HEK293 (cell line): ENCODE measurements at regions not wholly inside any gene's neighbourhood (a gene's known extent, or its start where the extent isn't known, plus 50 kb on each side); places are given as distances from the start of the nearest gene placed in this dataset.
A peak's percentile ranks its signal among the peaks of the same experiment; 100 is the strongest.

Source experiments
- CTCF ChIA-PET: fragments of 350-600 bp; formaldehyde crosslinking; extraction: SDS; loops from one replicate; lab custom pipeline; 2021; ENCODE audit warnings: antibody characterized with exemption; lab: Yijun Ruan, JAX
- POLR2A ChIA-PET: fragments of 300-600 bp; formaldehyde crosslinking; extraction: SDS; loops from one replicate; lab custom pipeline; 2020; ENCODE audit warnings: antibody characterized with exemption, inconsistent platforms; lab: Yijun Ruan, JAX
- H3K27ac ChIP-seq: fragments of 200-500 bp; sonication (Bioruptor generic); 2 replicates; pipeline ENCODE4 v1.5.1; 2014; ENCODE audit warnings: low read depth, low read length, control low read depth, inconsistent platforms; ENCODE audit errors: extremely low read depth
- H3K36me3 ChIP-seq, 2 experiments: fragments of 200-500 bp in 1 of 2; sonication (Bioruptor generic) in 1 of 2; 1 replicate in 1 of 2; 2 replicates in 1 of 2; pipeline ENCODE4 v1.5.1; 2014 to 2017; ENCODE audit warnings: inconsistent platforms in 2 of 2, low read length in 2 of 2; ENCODE audit not compliant: control insufficient read depth in 2 of 2, insufficient read depth in 1 of 2
- H3K4me1 ChIP-seq: fragments of 200-500 bp; sonication (Bioruptor generic); 2 replicates; pipeline ENCODE4 v1.5.1; 2014; ENCODE audit warnings: mild to moderate bottlenecking, low read length, inconsistent platforms; ENCODE audit not compliant: control insufficient read depth, insufficient read depth
- H3K4me3 ChIP-seq: 2 replicates; pipeline ENCODE4 v1.5.1; 2011; ENCODE audit warnings: low read depth, mild to moderate bottlenecking, control low read depth, low read length, moderate library complexity
- H3K9me3 ChIP-seq: fragments of 200-500 bp; sonication (Bioruptor generic); 2 replicates; pipeline ENCODE4 v1.5.1; 2014; ENCODE audit warnings: low read depth, low read length, inconsistent platforms; ENCODE audit not compliant: control insufficient read depth, insufficient read depth
- BCL11B ChIP-seq: fragments of 450-650 bp; formaldehyde crosslinking; IDR thresholded peaks from 2 replicates; pipeline ENCODE4 v1.5.1; 2016; ENCODE audit warnings: low read depth, missing biosample characterization, missing genetic modification characterization
- MYNN ChIP-seq: fragments of 450-650 bp; formaldehyde crosslinking; IDR thresholded peaks from 2 replicates; pipeline ENCODE4 v1.5.1; 2016; ENCODE audit warnings: missing biosample characterization, missing genetic modification characterization, borderline replicate concordance
- SCRT2 ChIP-seq: fragments of 450-650 bp; formaldehyde crosslinking; IDR thresholded peaks from 2 replicates; pipeline ENCODE4 v1.5.1; 2016; ENCODE audit warnings: missing biosample characterization, missing genetic modification characterization
- SP7 ChIP-seq: fragments of 450-650 bp; formaldehyde crosslinking; IDR thresholded peaks from 2 replicates; pipeline ENCODE4 v1.5.1; 2016; ENCODE audit warnings: missing biosample characterization, missing genetic modification characterization
- YY2 ChIP-seq: fragments of 450-650 bp; formaldehyde crosslinking; IDR thresholded peaks from 2 replicates; pipeline ENCODE4 v1.5.1; 2016; ENCODE audit warnings: missing biosample characterization, missing genetic modification characterization
- ZBTB17 ChIP-seq: fragments of 450-650 bp; formaldehyde crosslinking; IDR thresholded peaks from 2 replicates; pipeline ENCODE4 v1.5.1; 2016; ENCODE audit warnings: missing biosample characterization, missing genetic modification characterization
- ZNF132 ChIP-seq: fragments of 450-650 bp; formaldehyde crosslinking; IDR thresholded peaks from 2 replicates; pipeline ENCODE4 v1.5.1; 2017; ENCODE audit warnings: missing biosample characterization, missing genetic modification characterization, borderline replicate concordance
- ZNF16 ChIP-seq: fragments of 450-650 bp; formaldehyde crosslinking; IDR thresholded peaks from 2 replicates; pipeline ENCODE4 v1.5.1; 2016; ENCODE audit warnings: low read depth, missing biosample characterization, missing genetic modification characterization
- ZNF184 ChIP-seq: fragments of 450-650 bp; IDR thresholded peaks from 2 replicates; pipeline ENCODE4 v1.5.1; 2018; ENCODE audit warnings: missing biosample characterization, mild to moderate bottlenecking, missing genetic modification characterization
- ZNF211 ChIP-seq: fragments of 450-650 bp; formaldehyde crosslinking; IDR thresholded peaks from 2 replicates; pipeline ENCODE4 v1.5.1; 2016; ENCODE audit warnings: low read depth, missing biosample characterization, missing genetic modification characterization
- ZNF24 ChIP-seq: fragments of 450-650 bp; formaldehyde crosslinking; IDR thresholded peaks from 2 replicates; pipeline ENCODE4 v1.5.1; 2016; ENCODE audit warnings: missing biosample characterization, missing genetic modification characterization
- ZNF324 ChIP-seq: fragments of 450-650 bp; formaldehyde crosslinking; IDR thresholded peaks from 2 replicates; pipeline ENCODE4 v1.5.1; 2016; ENCODE audit warnings: missing biosample characterization, missing genetic modification characterization
- ZNF341 ChIP-seq: fragments of 450-650 bp; formaldehyde crosslinking; IDR thresholded peaks from 2 replicates; pipeline ENCODE4; 2016; ENCODE audit warnings: low read depth, missing biosample characterization, missing genetic modification characterization
- ZNF404 ChIP-seq: fragments of 450-650 bp; formaldehyde crosslinking; IDR thresholded peaks from 2 replicates; pipeline ENCODE4 v1.5.1; 2017; ENCODE audit warnings: missing biosample characterization, missing genetic modification characterization
- ZNF544 ChIP-seq: fragments of 450-650 bp; formaldehyde crosslinking; IDR thresholded peaks from 2 replicates; pipeline ENCODE4 v1.5.0; 2017; ENCODE audit warnings: missing biosample characterization, missing genetic modification characterization
- ZNF548 ChIP-seq: fragments of 450-650 bp; formaldehyde crosslinking; IDR thresholded peaks from 2 replicates; pipeline ENCODE4 v1.5.1; 2016; ENCODE audit warnings: missing biosample characterization, missing genetic modification characterization
- ZNF571 ChIP-seq: fragments of 450-650 bp; formaldehyde crosslinking; IDR thresholded peaks from 2 replicates; pipeline ENCODE4 v1.5.0; 2017; ENCODE audit warnings: missing biosample characterization, missing genetic modification characterization
- ZNF610 ChIP-seq: fragments of 450-650 bp; formaldehyde crosslinking; IDR thresholded peaks from 2 replicates; pipeline ENCODE4 v1.5.1; 2016; ENCODE audit warnings: missing biosample characterization, missing genetic modification characterization, borderline replicate concordance
- ZNF624 ChIP-seq: fragments of 450-650 bp; formaldehyde crosslinking; IDR thresholded peaks from 2 replicates; pipeline ENCODE4 v1.5.1; 2017; ENCODE audit warnings: missing biosample characterization, missing genetic modification characterization
- ZNF664 ChIP-seq: fragments of 450-650 bp; formaldehyde crosslinking; IDR thresholded peaks from 2 replicates; pipeline ENCODE4 v1.5.1; 2016; ENCODE audit warnings: missing biosample characterization, missing genetic modification characterization
- ZNF776 ChIP-seq: fragments of 450-650 bp; formaldehyde crosslinking; IDR thresholded peaks from 2 replicates; pipeline ENCODE4 v1.5.0; 2017; ENCODE audit warnings: missing biosample characterization, missing genetic modification characterization, borderline replicate concordance
- ZNF785 ChIP-seq: fragments of 450-650 bp; formaldehyde crosslinking; IDR thresholded peaks from 2 replicates; pipeline ENCODE4 v1.5.1; 2016; ENCODE audit warnings: missing biosample characterization, missing genetic modification characterization
- ZNF843 ChIP-seq: fragments of 450-650 bp; formaldehyde crosslinking; IDR thresholded peaks from 2 replicates; pipeline ENCODE4 v1.5.1; 2016; ENCODE audit warnings: missing biosample characterization, missing genetic modification characterization
- ZSCAN16 ChIP-seq: fragments of 450-650 bp; formaldehyde crosslinking; IDR thresholded peaks from 2 replicates; pipeline ENCODE4 v1.5.1; 2016; ENCODE audit warnings: missing biosample characterization, missing genetic modification characterization
- TF ChIP-seq, protein P1 (sequence below): fragments of 450-650 bp; formaldehyde crosslinking; IDR thresholded peaks from 2 replicates; pipeline ENCODE4 v1.5.1; 2016; ENCODE audit warnings: missing biosample characterization, missing genetic modification characterization
- TF ChIP-seq, protein P2 (sequence below): sonication (generic); formaldehyde crosslinking; IDR thresholded peaks from 2 replicates; pipeline ENCODE4 v1.8.1; 2022; ENCODE audit warnings: mild to moderate bottlenecking, moderate library complexity, missing genetic modification reagents
- TF ChIP-seq, protein P3 (sequence below): fragments of 450-650 bp; formaldehyde crosslinking; IDR thresholded peaks from 2 replicates; pipeline ENCODE4 v1.5.1; 2016; ENCODE audit warnings: missing biosample characterization, missing genetic modification characterization
- TF ChIP-seq, protein P4 (sequence below): fragments of 450-650 bp; formaldehyde crosslinking; IDR thresholded peaks from 2 replicates; pipeline ENCODE4 v1.5.0; 2017; ENCODE audit warnings: missing biosample characterization, missing genetic modification characterization, borderline replicate concordance
- TF ChIP-seq, protein P5 (sequence below): fragments of 450-650 bp; IDR thresholded peaks from 2 replicates; pipeline ENCODE4 v1.5.1; 2018; ENCODE audit warnings: missing biosample characterization, mild to moderate bottlenecking, missing genetic modification characterization

DNA sequence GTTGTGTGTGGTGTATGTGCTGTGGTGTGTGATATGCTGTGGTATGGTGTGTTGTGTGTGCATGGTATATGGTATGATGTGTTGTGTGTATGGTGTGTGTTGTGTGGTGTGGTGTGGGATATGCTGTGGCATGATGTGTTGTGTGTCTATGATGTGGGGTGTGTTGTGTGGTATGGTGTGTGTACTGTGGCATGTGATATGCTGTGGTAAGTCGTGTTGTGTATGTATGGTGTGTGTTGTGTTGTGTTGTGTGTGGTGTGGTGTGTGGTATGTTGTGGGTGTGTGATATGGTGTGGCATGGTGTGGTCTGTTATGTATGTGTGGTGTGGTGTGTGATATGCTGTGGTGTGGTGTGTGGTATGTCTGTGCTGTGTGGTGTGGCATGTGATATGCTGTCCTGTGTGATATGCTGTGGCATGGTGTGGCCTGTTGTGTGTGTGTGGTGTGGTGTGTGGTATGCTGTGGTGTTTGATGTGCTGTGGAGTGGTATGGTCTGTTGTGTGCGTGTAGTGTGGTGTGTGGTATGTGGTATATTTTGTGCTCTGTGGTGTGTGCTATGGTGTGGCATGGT, 318.0 kb downstream of the PTPRU start (continued):
- TF ChIP-seq ZNF664 (tag by site-specific recombination) (no peak), ZNF548 (tag by site-specific recombination) (no peak), ZNF184 (tag by site-specific recombination) (no peak), ZNF24 (tag by site-specific recombination) (no peak), ZNF132 (tag by site-specific recombination) (no peak), ZNF404 (tag by site-specific recombination) (no peak), ZBTB17 (tag by site-specific recombination) (no peak), MYNN (tag by site-specific recombination) (no peak), ZNF843 (tag by site-specific recombination) (no peak), SP7 (tag by site-specific recombination) (no peak), ZNF341 (no peak), ZNF624 (no peak), ZNF785 (tag by site-specific recombination) (peak; percentile 86)
- TF ChIP-seq, protein P1, sequence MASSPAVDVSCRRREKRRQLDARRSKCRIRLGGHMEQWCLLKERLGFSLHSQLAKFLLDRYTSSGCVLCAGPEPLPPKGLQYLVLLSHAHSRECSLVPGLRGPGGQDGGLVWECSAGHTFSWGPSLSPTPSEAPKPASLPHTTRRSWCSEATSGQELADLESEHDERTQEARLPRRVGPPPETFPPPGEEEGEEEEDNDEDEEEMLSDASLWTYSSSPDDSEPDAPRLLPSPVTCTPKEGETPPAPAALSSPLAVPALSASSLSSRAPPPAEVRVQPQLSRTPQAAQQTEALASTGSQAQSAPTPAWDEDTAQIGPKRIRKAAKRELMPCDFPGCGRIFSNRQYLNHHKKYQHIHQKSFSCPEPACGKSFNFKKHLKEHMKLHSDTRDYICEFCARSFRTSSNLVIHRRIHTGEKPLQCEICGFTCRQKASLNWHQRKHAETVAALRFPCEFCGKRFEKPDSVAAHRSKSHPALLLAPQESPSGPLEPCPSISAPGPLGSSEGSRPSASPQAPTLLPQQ (tag by site-specific recombination) = no peak
- TF ChIP-seq, protein P2, sequence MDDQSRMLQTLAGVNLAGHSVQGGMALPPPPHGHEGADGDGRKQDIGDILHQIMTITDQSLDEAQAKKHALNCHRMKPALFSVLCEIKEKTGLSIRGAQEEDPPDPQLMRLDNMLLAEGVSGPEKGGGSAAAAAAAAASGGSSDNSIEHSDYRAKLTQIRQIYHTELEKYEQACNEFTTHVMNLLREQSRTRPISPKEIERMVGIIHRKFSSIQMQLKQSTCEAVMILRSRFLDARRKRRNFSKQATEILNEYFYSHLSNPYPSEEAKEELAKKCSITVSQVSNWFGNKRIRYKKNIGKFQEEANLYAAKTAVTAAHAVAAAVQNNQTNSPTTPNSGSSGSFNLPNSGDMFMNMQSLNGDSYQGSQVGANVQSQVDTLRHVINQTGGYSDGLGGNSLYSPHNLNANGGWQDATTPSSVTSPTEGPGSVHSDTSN (CRISPR knock-in tag) = no peak
- TF ChIP-seq, protein P3, sequence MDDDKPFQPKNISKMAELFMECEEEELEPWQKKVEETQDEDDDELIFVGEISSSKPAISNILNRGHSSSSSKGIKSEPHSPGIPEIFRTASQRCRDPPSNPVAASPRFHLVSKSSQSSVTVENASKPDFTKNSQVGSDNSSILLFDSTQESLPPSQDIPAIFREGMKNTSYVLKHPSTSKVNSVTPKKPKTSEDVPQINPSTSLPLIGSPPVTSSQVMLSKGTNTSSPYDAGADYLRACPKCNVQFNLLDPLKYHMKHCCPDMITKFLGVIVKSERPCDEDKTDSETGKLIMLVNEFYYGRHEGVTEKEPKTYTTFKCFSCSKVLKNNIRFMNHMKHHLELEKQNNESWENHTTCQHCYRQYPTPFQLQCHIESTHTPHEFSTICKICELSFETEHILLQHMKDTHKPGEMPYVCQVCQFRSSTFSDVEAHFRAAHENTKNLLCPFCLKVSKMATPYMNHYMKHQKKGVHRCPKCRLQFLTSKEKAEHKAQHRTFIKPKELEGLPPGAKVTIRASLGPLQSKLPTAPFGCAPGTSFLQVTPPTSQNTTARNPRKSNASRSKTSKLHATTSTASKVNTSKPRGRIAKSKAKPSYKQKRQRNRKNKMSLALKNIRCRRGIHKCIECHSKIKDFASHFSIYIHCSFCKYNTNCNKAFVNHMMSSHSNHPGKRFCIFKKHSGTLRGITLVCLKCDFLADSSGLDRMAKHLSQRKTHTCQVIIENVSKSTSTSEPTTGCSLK = 0 out of 2 replicates have a peak, but pooled peaks have one; percentile 26
- TF ChIP-seq, all 188 proteins: peak for 14

DNA sequence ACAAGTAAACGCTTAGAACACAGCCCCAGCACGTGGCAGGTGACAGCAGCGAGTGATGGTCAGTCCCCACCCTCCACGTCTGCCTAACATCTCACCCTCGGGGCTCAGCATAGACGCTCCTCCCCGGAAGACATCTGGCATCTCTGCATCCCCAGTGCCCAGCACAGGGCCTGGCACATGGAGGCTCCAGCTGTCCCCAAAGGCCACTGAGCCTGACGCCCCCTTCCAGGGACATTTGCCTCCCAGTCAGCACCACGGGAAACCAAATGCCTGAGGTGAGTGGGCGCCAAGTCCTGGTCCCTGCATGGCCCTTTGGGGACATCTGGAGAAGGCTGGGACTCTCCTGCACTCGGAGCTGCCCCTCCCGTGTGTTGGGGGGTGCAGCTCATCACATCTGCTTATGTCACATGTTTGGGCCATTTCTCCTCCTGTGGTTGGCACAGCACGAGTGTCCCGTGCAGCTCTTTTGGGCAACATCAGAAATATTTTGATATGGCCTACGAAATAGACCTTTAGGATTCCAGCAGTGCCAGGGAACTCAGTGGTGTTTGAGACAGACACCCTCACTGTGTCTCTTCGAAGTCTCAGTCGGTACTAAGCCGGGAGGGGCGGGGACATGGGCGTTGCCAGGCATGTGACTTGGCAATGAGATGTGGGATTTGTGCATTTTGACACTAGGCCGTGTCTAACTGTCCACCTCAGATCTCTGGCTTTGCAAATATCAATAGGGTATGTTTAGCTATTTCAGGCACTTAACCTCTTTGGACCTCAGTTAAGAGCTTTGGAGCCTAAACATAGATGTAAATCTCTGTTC, 315.0 kb downstream of the PTPRU start:
- no peaks in the 10 kb centered on the region for H3K9me3 ChIP-seq
- H3K4me1 ChIP-seq = no peaks in the 10 kb centered on the region
- no peak overlapping the region for H3K4me3 ChIP-seq
- ChIA-PET POLR2A (no interaction called here), CTCF (interaction anchor here (0.7 kb wide), 1 partner anchor 157 kb away, joined by 4 read pairs; no protein-coding TSS in a partner anchor)
- no peak overlapping the region for H3K27ac ChIP-seq
- H3K36me3 ChIP-seq = no peaks in the 10 kb centered on the region
- TF ChIP-seq ZNF324 (tag by site-specific recombination) (no peak), ZNF544 (no peak), ZNF16 (tag by site-specific recombination) (no peak), ZNF211 (no peak), SCRT2 (tag by site-specific recombination) (no peak), BCL11B (tag by site-specific recombination) (no peak), ZSCAN16 (no peak), ZNF571 (tag by site-specific recombination) (no peak), YY2 (no peak), ZNF610 (tag by site-specific recombination) (no peak), ZNF776 (tag by site-specific recombination) (no peak)
- TF ChIP-seq, protein P4, sequence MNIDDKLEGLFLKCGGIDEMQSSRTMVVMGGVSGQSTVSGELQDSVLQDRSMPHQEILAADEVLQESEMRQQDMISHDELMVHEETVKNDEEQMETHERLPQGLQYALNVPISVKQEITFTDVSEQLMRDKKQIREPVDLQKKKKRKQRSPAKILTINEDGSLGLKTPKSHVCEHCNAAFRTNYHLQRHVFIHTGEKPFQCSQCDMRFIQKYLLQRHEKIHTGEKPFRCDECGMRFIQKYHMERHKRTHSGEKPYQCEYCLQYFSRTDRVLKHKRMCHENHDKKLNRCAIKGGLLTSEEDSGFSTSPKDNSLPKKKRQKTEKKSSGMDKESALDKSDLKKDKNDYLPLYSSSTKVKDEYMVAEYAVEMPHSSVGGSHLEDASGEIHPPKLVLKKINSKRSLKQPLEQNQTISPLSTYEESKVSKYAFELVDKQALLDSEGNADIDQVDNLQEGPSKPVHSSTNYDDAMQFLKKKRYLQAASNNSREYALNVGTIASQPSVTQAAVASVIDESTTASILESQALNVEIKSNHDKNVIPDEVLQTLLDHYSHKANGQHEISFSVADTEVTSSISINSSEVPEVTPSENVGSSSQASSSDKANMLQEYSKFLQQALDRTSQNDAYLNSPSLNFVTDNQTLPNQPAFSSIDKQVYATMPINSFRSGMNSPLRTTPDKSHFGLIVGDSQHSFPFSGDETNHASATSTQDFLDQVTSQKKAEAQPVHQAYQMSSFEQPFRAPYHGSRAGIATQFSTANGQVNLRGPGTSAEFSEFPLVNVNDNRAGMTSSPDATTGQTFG (tag by site-specific recombination) = no peak
- TF ChIP-seq, protein P5, sequence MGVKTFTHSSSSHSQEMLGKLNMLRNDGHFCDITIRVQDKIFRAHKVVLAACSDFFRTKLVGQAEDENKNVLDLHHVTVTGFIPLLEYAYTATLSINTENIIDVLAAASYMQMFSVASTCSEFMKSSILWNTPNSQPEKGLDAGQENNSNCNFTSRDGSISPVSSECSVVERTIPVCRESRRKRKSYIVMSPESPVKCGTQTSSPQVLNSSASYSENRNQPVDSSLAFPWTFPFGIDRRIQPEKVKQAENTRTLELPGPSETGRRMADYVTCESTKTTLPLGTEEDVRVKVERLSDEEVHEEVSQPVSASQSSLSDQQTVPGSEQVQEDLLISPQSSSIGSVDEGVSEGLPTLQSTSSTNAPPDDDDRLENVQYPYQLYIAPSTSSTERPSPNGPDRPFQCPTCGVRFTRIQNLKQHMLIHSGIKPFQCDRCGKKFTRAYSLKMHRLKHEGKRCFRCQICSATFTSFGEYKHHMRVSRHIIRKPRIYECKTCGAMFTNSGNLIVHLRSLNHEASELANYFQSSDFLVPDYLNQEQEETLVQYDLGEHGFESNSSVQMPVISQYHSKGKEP (tag by site-specific recombination) = no peak
